ENCODE measurements at regions not wholly inside any gene's neighbourhood (a gene's known extent, or its start where the extent isn't known, plus 50 kb on each side); places are given as distances from the start of the nearest gene placed in this dataset.

- DNase-seq (ENCODE audit: low spot score), result no peak
- Histone ChIP-seq H3K9me3 (ENCODE audit: low read depth) (no peaks in the 10 kb centered on the region), H3K4me3 (no peak overlapping the region), H3K79me2 (no peaks in the 10 kb centered on the region), H3K9me2 (replicated peaks; ENCODE audit: insufficient read depth) (no peaks in the 10 kb centered on the region), H3K4me1 (ENCODE audit: insufficient read depth) (no peaks in the 10 kb centered on the region), H4K20me1 (ENCODE audit: insufficient read depth, poor library complexity, severe bottlenecking) (no peaks in the 10 kb centered on the region), H2AFZ (no peak overlapping the region), H3K36me3 (replicated peaks; ENCODE audit: insufficient read depth, low read depth) (no peaks in the 10 kb centered on the region), H3K27me3 (no peaks in the 10 kb centered on the region), H3K4me2 (no peak overlapping the region), H3K27ac (no peak overlapping the region)
- TF ChIP-seq EZH2 (IDR thresholded peaks at IDR 0.05; ENCODE audit: borderline replicate concordance) (no peak), EZH2phosphoT487 (IDR thresholded peaks at IDR 0.05; ENCODE audit: low read depth, severe bottlenecking, unreplicated experiment) (no peak), CTCF (IDR thresholded peaks at IDR 0.05; ENCODE audit: poor library complexity) (no peak)
- 47% methylated on average over 1 of the region's 1 CpG for WGBS (ENCODE audit: low lambda C conversion rate, missing lambda C conversion rate)
Measured at GRCh38 chr14:87705439-87705896, 287.5 kb downstream of the GALC start.

- Histone ChIP-seq H3K27ac (no peak overlapping the region), H3K9me3 (ENCODE audit: low read depth) (no peaks in the 10 kb centered on the region), H3K79me2 (no peaks in the 10 kb centered on the region), H3K36me3 (replicated peaks; ENCODE audit: insufficient read depth, low read depth) (no peaks in the 10 kb centered on the region), H3K4me1 (ENCODE audit: insufficient read depth) (no peaks in the 10 kb centered on the region), H3K4me2 (no peak overlapping the region), H3K27me3 (no peaks in the 10 kb centered on the region), H2AFZ (no peak overlapping the region), H3K4me3 (no peak overlapping the region), H4K20me1 (ENCODE audit: insufficient read depth, poor library complexity, severe bottlenecking) (no peaks in the 10 kb centered on the region), H3K9me2 (replicated peaks; ENCODE audit: insufficient read depth) (no peaks in the 10 kb centered on the region)
- no peak for DNase-seq (ENCODE audit: low spot score)
- WGBS (ENCODE audit: low lambda C conversion rate, missing lambda C conversion rate), result 76% methylated on average over 3 of the region's 3 CpGs
- TF ChIP-seq EZH2phosphoT487 (IDR thresholded peaks at IDR 0.05; ENCODE audit: low read depth, severe bottlenecking, unreplicated experiment), result no peak
- no peak for TF ChIP-seq CTCF (IDR thresholded peaks at IDR 0.05; ENCODE audit: poor library complexity)
Measured at GRCh38 chr14:87698481-87698880, 294.5 kb downstream of the GALC start.

- Histone ChIP-seq H3K27me3 (no peaks in the 10 kb centered on the region), H3K27ac (no peak overlapping the region), H3K9me2 (replicated peaks; ENCODE audit: insufficient read depth) (no peaks in the 10 kb centered on the region), H2AFZ (no peak overlapping the region), H4K20me1 (ENCODE audit: insufficient read depth, poor library complexity, severe bottlenecking) (no peaks in the 10 kb centered on the region), H3K9me3 (ENCODE audit: low read depth) (no peaks in the 10 kb centered on the region), H3K79me2 (no peaks in the 10 kb centered on the region), H3K36me3 (replicated peaks; ENCODE audit: insufficient read depth, low read depth) (no peaks in the 10 kb centered on the region), H3K4me2 (no peak overlapping the region), H3K4me1 (ENCODE audit: insufficient read depth) (no peaks in the 10 kb centered on the region), H3K4me3 (no peak overlapping the region)
- TF ChIP-seq CTCF (IDR thresholded peaks at IDR 0.05; ENCODE audit: poor library complexity), result no peak
- TF ChIP-seq EZH2 (IDR thresholded peaks at IDR 0.05; ENCODE audit: borderline replicate concordance), result no peak
- 62% methylated on average over 1 of the region's 1 CpG for WGBS (ENCODE audit: low lambda C conversion rate, missing lambda C conversion rate)
- no peak for DNase-seq (ENCODE audit: low spot score)
Measured at GRCh38 chr14:87696485-87696884, 296.5 kb downstream of the GALC start.

All from hepatocyte (in vitro differentiated cells).